ENCODE measurements at regions not wholly inside any gene's neighbourhood (a gene's known extent, or its start where the extent isn't known, plus 50 kb on each side); places are given as distances from the start of the nearest gene placed in this dataset.

DNA sequence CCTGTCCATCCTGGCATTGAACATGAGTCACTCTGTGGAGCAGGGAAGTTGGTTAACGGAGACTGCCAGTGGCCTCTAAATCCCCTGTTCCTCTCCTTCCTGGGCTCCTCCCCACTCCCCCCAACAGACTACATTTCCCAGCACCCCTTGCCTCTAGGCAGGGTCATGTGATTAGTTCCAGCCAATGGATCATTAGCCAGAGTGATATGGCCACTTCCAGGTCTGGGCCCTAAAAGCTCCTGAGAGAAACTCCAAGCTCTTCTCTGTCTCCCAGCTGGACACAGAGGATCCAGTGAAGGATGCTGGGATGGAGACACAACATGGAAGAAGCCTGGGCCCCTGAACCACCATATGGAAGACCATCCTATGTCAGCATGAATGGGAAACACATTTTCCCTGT is 54.4 kb upstream of the RFLNA start:
- H3K4me1 ChIP-seq, result no peaks in the 10 kb centered on the region
- no peaks in the 10 kb centered on the region for H3K9me3 ChIP-seq (ENCODE audit: control insufficient read depth, low read length)
- H3K4me2 ChIP-seq (ENCODE audit: low read length), result no peak overlapping the region
- H3K27ac ChIP-seq, result no peak overlapping the region
- TF ChIP-seq, protein P1, sequence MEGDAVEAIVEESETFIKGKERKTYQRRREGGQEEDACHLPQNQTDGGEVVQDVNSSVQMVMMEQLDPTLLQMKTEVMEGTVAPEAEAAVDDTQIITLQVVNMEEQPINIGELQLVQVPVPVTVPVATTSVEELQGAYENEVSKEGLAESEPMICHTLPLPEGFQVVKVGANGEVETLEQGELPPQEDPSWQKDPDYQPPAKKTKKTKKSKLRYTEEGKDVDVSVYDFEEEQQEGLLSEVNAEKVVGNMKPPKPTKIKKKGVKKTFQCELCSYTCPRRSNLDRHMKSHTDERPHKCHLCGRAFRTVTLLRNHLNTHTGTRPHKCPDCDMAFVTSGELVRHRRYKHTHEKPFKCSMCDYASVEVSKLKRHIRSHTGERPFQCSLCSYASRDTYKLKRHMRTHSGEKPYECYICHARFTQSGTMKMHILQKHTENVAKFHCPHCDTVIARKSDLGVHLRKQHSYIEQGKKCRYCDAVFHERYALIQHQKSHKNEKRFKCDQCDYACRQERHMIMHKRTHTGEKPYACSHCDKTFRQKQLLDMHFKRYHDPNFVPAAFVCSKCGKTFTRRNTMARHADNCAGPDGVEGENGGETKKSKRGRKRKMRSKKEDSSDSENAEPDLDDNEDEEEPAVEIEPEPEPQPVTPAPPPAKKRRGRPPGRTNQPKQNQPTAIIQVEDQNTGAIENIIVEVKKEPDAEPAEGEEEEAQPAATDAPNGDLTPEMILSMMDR (IDR thresholded peaks at IDR 0.05), result no peak
- no peaks in the 10 kb centered on the region for H3K36me3 ChIP-seq (ENCODE audit: control insufficient read depth, insufficient read depth, low read length)
- no peak overlapping the region for H3K4me3 ChIP-seq (ENCODE audit: low read depth, low read length)
- H3K27me3 ChIP-seq (ENCODE audit: control insufficient read depth, insufficient read depth, low read length), result no peaks in the 10 kb centered on the region
- no peaks in the 10 kb centered on the region for H3K79me2 ChIP-seq
- no peak overlapping the region for H3K9ac ChIP-seq
- no peak overlapping the region for H2AFZ ChIP-seq

DNA sequence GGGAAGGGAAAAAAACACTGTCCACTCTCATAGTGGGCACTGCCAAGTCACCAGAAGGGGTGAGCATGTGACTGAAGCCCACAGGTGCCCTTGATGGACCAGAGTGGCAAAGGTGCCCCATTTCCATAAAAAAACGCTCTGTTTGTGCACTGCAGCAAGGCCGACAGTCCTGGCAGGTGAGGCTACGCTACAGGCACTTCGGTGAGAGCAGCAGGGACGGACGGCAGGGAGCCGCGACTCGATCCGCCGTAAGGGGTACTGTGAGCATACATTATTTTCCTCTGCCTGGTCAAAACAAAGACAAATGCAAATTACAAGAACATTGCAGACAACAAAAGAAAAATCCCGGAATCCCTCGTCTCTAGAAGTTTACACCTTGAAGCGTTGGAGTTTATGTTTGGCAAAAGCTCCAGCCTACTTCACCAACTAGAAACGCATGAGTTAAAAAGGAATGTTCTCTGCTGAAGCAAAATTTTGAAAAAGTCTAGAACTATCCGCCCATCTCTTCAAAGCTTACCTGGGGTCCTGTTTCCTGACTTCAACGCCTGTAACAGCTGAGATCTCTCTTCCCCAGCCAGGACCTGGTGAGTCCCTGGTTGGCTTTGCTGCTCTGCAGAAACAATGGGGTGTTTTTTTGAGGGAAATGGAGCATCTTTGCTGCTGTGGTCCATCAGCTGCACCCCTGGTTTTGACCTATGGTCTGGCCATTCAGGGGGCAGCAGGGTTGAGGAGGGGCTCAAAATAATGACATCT is 52.9 kb upstream of the RFLNA start:
- Histone ChIP-seq H3K9ac (no peak overlapping the region), H2AFZ (no peak overlapping the region), H3K36me3 (ENCODE audit: control insufficient read depth, insufficient read depth, low read length) (no peaks in the 10 kb centered on the region), H3K27ac (no peak overlapping the region), H3K9me3 (ENCODE audit: control insufficient read depth, low read length) (no peaks in the 10 kb centered on the region), H3K4me1 (no peaks in the 10 kb centered on the region), H3K79me2 (no peaks in the 10 kb centered on the region), H3K4me3 (ENCODE audit: low read depth, low read length) (no peak overlapping the region), H3K4me2 (ENCODE audit: low read length) (no peak overlapping the region), H3K27me3 (ENCODE audit: control insufficient read depth, insufficient read depth, low read length) (no peaks in the 10 kb centered on the region)
- TF ChIP-seq, protein P1 (IDR thresholded peaks at IDR 0.05), result no peak

DNA sequence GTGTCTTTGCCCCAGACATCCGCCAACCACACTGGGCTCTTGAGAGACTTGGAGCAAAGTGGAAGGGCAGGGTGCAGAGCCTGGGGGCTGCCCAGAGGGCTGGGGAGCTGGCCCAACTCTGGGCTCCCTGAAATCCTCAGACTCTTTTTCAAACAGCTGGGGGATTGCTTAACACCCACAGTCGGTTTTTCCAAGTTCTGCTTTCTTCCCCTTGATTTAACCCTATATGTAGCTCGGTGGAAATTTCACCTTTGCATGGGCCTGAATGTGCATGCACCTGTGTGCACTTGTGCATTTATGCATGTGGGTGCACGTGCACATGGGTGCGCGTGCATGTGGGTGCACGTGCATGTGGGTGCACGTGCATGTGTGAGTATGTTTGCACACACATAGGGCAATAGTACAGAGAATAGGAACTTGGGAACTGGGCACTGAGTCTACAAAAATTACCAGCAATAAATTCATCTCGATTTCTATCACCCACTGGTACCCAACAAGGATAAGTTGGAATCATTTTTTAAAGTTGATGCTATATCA is 52.3 kb upstream of the RFLNA start:
- no peaks in the 10 kb centered on the region for H3K27me3 ChIP-seq (ENCODE audit: control insufficient read depth, insufficient read depth, low read length)
- no peaks in the 10 kb centered on the region for H3K9me3 ChIP-seq (ENCODE audit: control insufficient read depth, low read length)
- no peaks in the 10 kb centered on the region for H3K36me3 ChIP-seq (ENCODE audit: control insufficient read depth, insufficient read depth, low read length)
- no peaks in the 10 kb centered on the region for H3K4me1 ChIP-seq
- TF ChIP-seq, protein P1 (IDR thresholded peaks at IDR 0.05), result no peak
- H2AFZ ChIP-seq, result no peak overlapping the region
- no peak overlapping the region for H3K4me3 ChIP-seq (ENCODE audit: low read depth, low read length)
- no peak overlapping the region for H3K4me2 ChIP-seq (ENCODE audit: low read length)
- H3K79me2 ChIP-seq, result no peaks in the 10 kb centered on the region
- H3K9ac ChIP-seq, result no peak overlapping the region
- H3K27ac ChIP-seq, result no peak overlapping the region

GRCh38 chr12:124243936-124244335 is 51.0 kb upstream of the RFLNA start:
- Histone ChIP-seq H3K4me2 (ENCODE audit: low read length) (no peak overlapping the region), H3K79me2 (no peaks in the 10 kb centered on the region), H3K27me3 (ENCODE audit: control insufficient read depth, insufficient read depth, low read length) (no peaks in the 10 kb centered on the region), H3K27ac (no peak overlapping the region), H3K4me1 (no peaks in the 10 kb centered on the region), H3K9ac (no peak overlapping the region), H3K36me3 (ENCODE audit: control insufficient read depth, insufficient read depth, low read length) (no peaks in the 10 kb centered on the region), H3K9me3 (ENCODE audit: control insufficient read depth, low read length) (no peaks in the 10 kb centered on the region), H2AFZ (no peak overlapping the region), H3K4me3 (ENCODE audit: low read depth, low read length) (no peak overlapping the region)
- TF ChIP-seq, protein P1 (IDR thresholded peaks at IDR 0.05), result no peak

All from parathyroid adenoma (tissue), 2 donors.